OCI-LY7 (cell line): ENCODE measurements at regions not wholly inside any gene's neighbourhood (a gene's known extent, or its start where the extent isn't known, plus 50 kb on each side); places are given as distances from the start of the nearest gene placed in this dataset.

ENCODE experiments used
- BruUV-seq: library from RNA; stranded (reverse); fragments of 400-500 nt; replicated peaks from 2 replicates; lab custom pipeline; 2021; lab: Mats Ljungman, UMichigan
- CTCF ChIA-PET: fragments of 300-600 bp; sonication (Branson Sonifier 250); formaldehyde crosslinking; loops from one replicate; lab custom pipeline; 2022; ENCODE audit warnings: antibody characterized with exemption; ENCODE audit not compliant: unreplicated experiment; lab: Charles Lee
- POLR2A ChIA-PET: fragments of 300-600 bp; sonication (Branson Sonifier 250); formaldehyde crosslinking; loops from one replicate; lab custom pipeline; 2022; ENCODE audit warnings: antibody characterized with exemption; lab: Charles Lee
- DNase-seq: peaks from one replicate; pipeline ENCODE4 v3.0.0-alpha.2; 2015; ENCODE audit warnings: low spot score
- H2AFZ ChIP-seq: fragments of 200-600 bp; sonication (generic), shearing (Covaris generic); 2 replicates; pipeline ENCODE4 v1.6.1; 2014; ENCODE audit warnings: mild to moderate bottlenecking, antibody characterized with exemption, low read length, moderate library complexity
- H3K27ac ChIP-seq: fragments of 200-600 bp; sonication (generic); 2 replicates; pipeline ENCODE4 v1.5.1; 2014; ENCODE audit warnings: mixed run types, low read depth, mild to moderate bottlenecking, moderate library complexity, low read length, inconsistent platforms; ENCODE audit not compliant: poor library complexity, severe bottlenecking
- H3K36me3 ChIP-seq: fragments of 200-600 bp; sonication (generic); 2 replicates; pipeline ENCODE4 v1.6.1; 2014; ENCODE audit warnings: mild to moderate bottlenecking, antibody characterized with exemption, low read length, moderate library complexity, mixed read lengths; ENCODE audit not compliant: insufficient read depth
- H3K4me1 ChIP-seq: fragments of 200-600 bp; sonication (generic); 2 replicates; pipeline ENCODE4 v1.5.1; 2014; ENCODE audit warnings: mild to moderate bottlenecking, low read length; ENCODE audit not compliant: insufficient read depth, poor library complexity, severe bottlenecking
- H3K4me2 ChIP-seq: fragments of 200-600 bp; sonication (generic); 2 replicates; pipeline ENCODE4 v1.6.1; 2014; ENCODE audit warnings: mild to moderate bottlenecking, low read length
- H3K4me3 ChIP-seq: fragments of 200-600 bp; sonication (generic); 2 replicates; pipeline ENCODE4 v1.5.1; 2014; ENCODE audit warnings: mild to moderate bottlenecking, low read depth, low read length; ENCODE audit not compliant: poor library complexity, severe bottlenecking
- H3K79me2 ChIP-seq: fragments of 200-600 bp; sonication (generic); 2 replicates; pipeline ENCODE4 v1.6.1; 2016; ENCODE audit warnings: low read depth, mild to moderate bottlenecking, low read length, moderate library complexity, mixed read lengths; ENCODE audit not compliant: insufficient read depth
- H3K9me2 ChIP-seq: fragments of 200-600 bp; sonication (generic); 2 replicates; pipeline ENCODE4 v1.6.1; 2016; ENCODE audit warnings: mild to moderate bottlenecking, low read length, mixed read lengths; ENCODE audit not compliant: insufficient read depth
- H3K9me3 ChIP-seq: fragments of 200-600 bp; sonication (generic); 2 replicates; pipeline ENCODE4 v1.6.1; 2014; ENCODE audit warnings: mild to moderate bottlenecking, mixed run types, low read length, mixed read lengths
- H4K20me1 ChIP-seq: fragments of 200-600 bp; sonication (generic); 2 replicates; pipeline ENCODE4 v1.6.1; 2014; ENCODE audit warnings: mild to moderate bottlenecking, antibody characterized with exemption, low read length, moderate library complexity, mixed read lengths; ENCODE audit not compliant: insufficient read depth
- EZH2phosphoT487 ChIP-seq: fragments of 200-600 bp; sonication (generic); IDR thresholded peaks from 2 replicates; pipeline ENCODE4 v1.6.1; 2018; ENCODE audit warnings: low read depth, borderline replicate concordance, mild to moderate bottlenecking, mixed run types, antibody characterized with exemption, low read length, moderate library complexity, mixed read lengths
- intact Hi-C: fragments of 100-400 bp; cut with micrococcal nuclease; formaldehyde crosslinking; loops from one replicate; pipeline ENCODE4 v1.10.0; 2022; ENCODE audit not compliant: unreplicated experiment
- TF ChIP-seq, protein P1 (sequence below): fragments of 200-600 bp; sonication (generic); conservative IDR thresholded peaks from 2 replicates; pipeline ENCODE4 v1.5.1; 2014; ENCODE audit warnings: mild to moderate bottlenecking, antibody characterized with exemption, low read length, moderate library complexity, mixed read lengths

DNA sequence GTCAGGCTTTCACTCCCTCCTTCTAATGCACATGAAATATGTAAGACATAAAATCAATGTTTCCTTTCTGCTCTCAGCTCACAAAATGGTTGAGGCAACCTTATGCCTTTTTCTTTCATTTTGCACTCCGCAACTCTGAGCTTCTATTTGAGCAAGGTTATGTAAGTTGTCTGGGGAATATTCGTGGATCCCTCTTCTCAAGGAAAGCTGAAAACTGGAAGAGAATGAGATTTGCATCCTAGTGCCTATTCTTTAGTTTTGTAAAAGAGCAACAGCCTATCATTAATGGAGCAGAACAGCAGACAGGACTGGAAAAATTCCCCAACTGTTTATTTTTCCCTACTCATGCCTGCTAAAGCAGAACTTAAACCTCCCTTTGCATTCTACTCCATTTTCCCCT, 141.7 kb downstream of the FAM76B start:
- Histone ChIP-seq H3K4me1 (no peaks in the 10 kb centered on the region), H3K9me3 (no peaks in the 10 kb centered on the region), H4K20me1 (no peaks in the 10 kb centered on the region), H2AFZ (no peak overlapping the region), H3K79me2 (no peaks in the 10 kb centered on the region), H3K4me3 (no peak overlapping the region), H3K9me2 (no peaks in the 10 kb centered on the region; the same call in 1 of the 2 replicates), H3K27ac (no peak overlapping the region), H3K36me3 (no peaks in the 10 kb centered on the region), H3K4me2 (no peak overlapping the region)
- ChIA-PET POLR2A (no interaction called here), CTCF (no interaction called here)
- intact Hi-C loops: no loop called here
- BruUV-seq: no TSS peak
- TF ChIP-seq, protein P1, sequence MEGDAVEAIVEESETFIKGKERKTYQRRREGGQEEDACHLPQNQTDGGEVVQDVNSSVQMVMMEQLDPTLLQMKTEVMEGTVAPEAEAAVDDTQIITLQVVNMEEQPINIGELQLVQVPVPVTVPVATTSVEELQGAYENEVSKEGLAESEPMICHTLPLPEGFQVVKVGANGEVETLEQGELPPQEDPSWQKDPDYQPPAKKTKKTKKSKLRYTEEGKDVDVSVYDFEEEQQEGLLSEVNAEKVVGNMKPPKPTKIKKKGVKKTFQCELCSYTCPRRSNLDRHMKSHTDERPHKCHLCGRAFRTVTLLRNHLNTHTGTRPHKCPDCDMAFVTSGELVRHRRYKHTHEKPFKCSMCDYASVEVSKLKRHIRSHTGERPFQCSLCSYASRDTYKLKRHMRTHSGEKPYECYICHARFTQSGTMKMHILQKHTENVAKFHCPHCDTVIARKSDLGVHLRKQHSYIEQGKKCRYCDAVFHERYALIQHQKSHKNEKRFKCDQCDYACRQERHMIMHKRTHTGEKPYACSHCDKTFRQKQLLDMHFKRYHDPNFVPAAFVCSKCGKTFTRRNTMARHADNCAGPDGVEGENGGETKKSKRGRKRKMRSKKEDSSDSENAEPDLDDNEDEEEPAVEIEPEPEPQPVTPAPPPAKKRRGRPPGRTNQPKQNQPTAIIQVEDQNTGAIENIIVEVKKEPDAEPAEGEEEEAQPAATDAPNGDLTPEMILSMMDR: no peak
- TF ChIP-seq EZH2phosphoT487: no peak
- no peak for DNase-seq

DNA sequence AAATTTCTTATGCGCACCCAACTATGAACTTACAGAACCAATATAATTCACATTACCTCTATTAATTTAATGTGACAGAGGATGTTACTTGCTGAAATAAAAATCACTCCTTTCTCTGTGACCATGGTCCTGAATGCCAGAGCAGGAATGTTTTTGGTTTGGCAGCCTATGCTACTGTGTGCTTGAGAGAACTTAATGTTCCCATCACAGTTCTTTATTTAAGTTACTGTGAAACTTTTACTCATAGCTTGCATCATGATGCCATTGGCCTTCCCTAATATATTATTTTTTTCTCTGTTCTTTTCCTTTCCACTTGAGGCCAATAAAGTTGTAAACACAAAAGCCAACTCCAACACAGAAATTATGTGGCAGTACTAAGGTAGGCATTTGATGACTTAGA, 142.2 kb downstream of the FAM76B start:
- no TSS peak for BruUV-seq
- Histone ChIP-seq H3K4me1 (no peaks in the 10 kb centered on the region), H3K79me2 (no peaks in the 10 kb centered on the region), H3K36me3 (no peaks in the 10 kb centered on the region), H3K9me2 (no peaks in the 10 kb centered on the region; the same call in 1 of the 2 replicates), H3K27ac (no peak overlapping the region), H3K4me3 (no peak overlapping the region), H2AFZ (no peak overlapping the region), H4K20me1 (no peaks in the 10 kb centered on the region), H3K4me2 (no peak overlapping the region), H3K9me3 (no peaks in the 10 kb centered on the region)
- CTCF ChIA-PET: no interaction called here
- no peak for DNase-seq
- POLR2A ChIA-PET: no interaction called here
- TF ChIP-seq, protein P1: no peak
- TF ChIP-seq EZH2phosphoT487: no peak
- intact Hi-C loops: no loop called here

DNA sequence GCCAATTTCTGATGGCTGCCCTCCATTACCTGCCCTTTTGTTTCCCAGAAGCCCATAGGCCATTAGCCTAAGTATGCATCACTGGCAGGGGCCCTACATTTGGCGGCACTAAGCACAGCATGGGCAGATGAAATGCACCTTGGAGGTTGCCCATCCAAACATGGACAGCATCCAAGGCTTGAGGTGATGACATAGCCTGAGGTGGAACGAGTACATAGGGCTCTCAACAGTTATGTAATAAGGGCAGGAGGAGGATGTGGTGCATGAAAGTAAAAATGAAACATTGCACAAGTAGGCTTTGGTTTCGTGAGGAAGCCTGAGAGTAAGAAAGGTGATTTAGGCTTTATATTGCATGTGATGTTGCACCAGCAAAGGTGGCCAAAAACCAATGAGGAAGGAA, 148.1 kb downstream of the FAM76B start:
- Histone ChIP-seq H2AFZ (no peak overlapping the region), H3K27ac (no peak overlapping the region), H3K4me2 (no peak overlapping the region), H3K4me1 (no peaks in the 10 kb centered on the region), H3K9me2 (no peaks in the 10 kb centered on the region), H3K36me3 (no peaks in the 10 kb centered on the region), H3K4me3 (no peak overlapping the region), H3K79me2 (no peaks in the 10 kb centered on the region), H3K9me3 (no peaks in the 10 kb centered on the region), H4K20me1 (no peaks in the 10 kb centered on the region)
- intact Hi-C loops: no loop called here
- DNase-seq: no peak
- ChIA-PET POLR2A (interaction anchor here (1.1 kb wide), 1 partner anchor 11 kb away, joined by 3 read pairs; no protein-coding TSS in a partner anchor), CTCF (no interaction called here)
- TF ChIP-seq EZH2phosphoT487: no peak
- TF ChIP-seq, protein P1: no peak
- BruUV-seq: no TSS peak
